NCI-H2171 (cell line): ENCODE measurements at regions not wholly inside any gene's neighbourhood (a gene's known extent, or its start where the extent isn't known, plus 50 kb on each side); places are given as distances from the start of the nearest gene placed in this dataset.
"Not testable (repeated sequence)": the region's sequence is repeated elsewhere in the genome, so short reads cannot be mapped to it uniquely, and the experiment has no call there.

Experiments
- DNase-seq: peaks from one replicate; lab custom pipeline; 2025; lab: John Stamatoyannopoulos, UW

DNA sequence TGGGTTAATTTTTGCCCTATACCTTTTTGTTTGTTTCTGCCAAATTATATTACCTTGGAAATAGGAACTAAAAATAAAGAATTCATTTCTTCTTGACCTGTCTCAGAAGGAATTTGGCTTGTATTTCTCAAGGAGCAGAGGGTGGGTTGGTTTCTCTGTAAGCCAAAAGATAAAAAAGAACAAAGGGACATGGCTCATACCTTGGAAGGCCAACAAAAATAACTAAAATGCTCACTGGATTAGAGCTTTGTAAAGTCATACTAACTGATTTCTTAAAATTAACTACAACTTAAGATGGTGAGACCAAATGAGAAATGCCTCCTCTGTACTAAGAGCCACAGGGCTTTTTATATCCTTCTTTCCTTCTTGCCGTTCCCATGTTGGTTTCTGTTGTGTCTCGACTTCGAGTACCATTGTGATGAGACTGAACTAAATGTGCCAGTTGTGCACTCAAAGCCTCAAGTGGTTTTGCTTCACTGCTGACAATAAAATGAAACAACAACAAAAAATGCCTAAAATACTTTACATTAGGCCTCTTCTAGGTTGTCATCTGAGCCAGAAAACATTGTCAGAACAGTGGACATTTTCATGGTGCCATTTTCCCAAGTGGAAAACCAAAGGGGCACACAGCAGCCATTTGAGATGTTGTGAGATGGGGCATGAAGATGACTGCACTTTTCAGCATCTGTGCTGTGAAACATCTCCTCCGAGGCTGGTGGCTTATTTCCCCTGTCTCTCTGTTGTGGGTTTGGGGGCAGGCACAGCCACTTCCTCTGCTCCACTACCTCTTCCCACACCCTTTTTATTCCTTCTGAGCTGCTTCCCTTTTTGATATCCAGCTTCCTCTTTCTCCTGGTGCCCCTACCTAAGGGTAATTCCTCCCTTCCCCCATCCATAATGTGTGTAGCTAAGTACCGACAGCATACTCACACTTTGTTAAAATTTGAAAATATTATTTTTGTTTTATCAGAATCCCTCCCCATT lies 51.8 kb upstream of the AGR3 start:
- DNase-seq = no peak

GRCh38 chr7:16934722-16935340 lies 53.0 kb upstream of the AGR3 start:
- DNase-seq = no peak

DNA sequence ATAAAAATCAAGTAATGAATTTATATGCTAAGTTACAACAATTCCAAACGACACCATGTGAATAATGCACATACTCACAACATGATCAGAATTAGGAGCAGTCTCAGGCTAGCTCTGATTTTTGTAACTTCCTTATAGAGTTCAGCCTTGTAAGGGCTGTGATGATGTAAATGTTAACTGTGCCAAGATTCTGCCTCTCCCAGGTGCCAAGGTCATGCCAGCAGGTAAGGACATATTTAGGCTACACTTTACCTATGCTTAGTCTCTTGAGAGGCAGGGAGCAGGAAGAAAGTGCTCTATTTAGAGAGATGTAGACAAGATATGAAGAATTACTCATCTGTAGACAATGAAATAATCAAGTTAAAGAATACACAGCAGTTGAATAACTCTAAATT lies 53.6 kb upstream of the AGR3 start:
- no peak for DNase-seq

DNA sequence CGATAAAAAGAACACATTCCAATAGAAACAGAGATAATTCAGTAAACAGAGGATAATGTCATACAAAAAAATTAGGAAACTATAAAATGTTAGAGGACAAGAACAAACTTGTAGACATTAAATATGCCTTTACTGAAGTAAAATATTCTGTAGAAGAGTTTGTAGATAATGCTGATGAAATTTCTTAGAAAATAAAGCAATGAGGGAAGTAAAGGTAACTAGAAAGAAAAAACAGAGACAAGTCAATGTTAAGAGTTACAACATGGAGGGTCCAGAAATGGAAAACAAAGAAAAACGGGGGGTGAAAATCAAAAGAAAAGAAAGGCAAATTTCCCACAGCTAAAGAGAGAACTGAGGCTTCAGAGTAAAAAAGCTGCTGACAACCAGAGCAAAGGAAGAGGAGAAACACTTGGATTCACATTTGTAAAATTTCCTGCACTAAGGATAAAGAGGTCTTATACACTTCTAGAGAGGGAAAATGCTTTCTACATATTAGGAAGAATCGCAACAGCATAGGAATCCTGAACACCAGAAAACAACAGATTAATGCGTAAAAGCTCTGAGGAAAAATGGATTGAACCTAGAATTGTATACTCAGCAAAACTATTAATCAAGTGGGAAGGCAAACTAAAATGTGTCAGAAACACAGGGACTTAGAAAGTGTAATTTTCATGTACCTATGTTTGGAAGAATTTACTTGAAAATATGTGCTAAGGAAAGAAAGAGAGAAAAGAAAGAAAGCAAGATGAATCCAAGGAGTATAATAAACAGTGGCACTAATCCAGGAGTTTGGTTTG lies 55.0 kb upstream of the AGR3 start:
- DNase-seq = no peak

DNA sequence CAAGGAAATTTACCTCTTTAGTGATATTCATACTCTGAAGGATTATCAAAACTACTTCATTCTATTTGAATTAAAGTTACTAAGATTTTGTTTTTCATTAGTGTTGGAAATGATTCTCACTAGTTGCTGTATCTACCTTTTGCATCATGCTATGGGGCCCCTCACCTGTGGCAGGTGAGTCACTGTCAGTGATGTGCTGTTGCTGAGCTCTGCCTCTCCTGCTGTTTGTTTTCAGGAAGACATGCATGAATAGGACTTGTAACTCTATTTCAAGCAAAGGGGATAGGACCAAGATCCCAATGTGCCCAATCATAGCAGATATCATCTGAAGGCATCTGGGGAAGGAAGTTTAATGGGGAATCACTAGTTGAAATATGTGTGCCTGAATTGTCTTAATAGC lies 57.4 kb upstream of the AGR3 start:
- DNase-seq = no peak

- no peak for DNase-seq
Observed at GRCh38 chr7:16940776-16941175, 59.0 kb upstream of the AGR3 start.

DNA sequence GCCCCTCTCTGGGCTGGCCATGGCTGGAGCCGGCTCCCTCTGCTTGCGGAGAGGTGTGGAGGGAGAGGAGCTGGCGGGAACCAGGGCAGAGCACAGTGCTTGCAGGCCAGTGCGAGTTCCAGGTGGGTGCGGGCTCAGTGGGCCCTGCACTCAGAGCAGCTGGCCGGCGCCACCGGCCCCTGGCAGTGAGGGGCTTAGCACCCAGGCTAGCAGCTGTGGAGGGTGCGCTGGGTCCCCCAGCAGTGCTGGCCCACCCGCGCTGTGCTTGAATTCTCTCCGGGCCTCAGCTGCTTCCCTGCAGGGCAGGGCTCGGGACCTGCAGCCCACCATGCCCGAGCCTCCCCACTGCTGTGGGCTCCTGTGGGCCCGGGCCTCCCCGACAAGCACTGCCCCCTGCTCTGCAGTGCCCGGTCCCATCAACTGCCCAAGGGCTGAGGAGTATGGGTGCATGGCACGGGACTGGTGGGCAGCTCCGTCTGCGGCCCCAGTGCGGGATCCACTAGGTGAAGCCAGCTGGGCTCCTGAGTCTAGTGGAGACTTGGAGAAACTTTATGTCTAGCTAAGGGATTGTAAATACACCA lies 61.2 kb upstream of the AGR3 start:
- no peak for DNase-seq

DNA sequence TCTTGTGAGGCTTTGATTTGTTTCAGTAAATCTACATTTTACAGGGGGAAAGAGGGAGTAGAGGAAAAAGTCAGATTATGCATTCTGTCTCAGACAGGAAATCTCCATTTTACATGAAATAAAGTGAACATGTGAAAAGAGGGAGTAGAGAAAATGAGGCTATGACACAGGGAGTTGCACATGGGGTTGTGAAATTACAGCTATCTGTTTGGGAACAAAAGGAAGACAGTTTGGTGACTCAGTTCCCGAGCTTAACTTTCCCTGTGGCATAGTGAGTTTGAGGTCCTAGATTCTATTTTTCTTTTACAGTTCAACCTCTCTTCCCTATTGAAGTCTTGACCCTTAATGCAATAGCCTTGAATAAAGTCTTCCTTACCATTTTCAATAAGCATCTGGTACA lies 63.2 kb upstream of the AGR3 start:
- no peak for DNase-seq

DNA sequence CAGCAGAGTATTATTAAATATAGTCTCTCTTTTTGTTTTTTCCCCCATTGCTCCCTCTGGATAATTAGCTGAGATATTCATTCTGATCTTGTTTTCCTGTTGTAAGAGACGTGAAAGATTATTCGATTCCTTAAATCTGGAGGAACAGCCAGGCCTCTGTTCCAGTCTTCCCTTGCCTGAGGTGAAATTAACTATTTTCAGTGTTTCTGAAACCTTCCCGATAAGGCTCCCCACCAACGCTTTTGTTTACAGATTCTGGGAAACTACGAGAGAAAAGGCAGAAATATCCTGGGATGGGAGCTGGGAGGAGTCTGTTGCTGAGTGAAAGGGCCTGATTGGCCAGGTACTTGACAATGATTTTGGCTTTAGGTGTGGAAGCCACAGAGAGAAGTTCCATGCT lies 63.6 kb upstream of the AGR3 start:
- no peak for DNase-seq

GRCh38 chr7:16948110-16948509 lies 66.3 kb upstream of the AGR3 start:
- DNase-seq = not testable (repeated sequence)

- DNase-seq = no peak
Observed at GRCh38 chr7:16951483-16952080, 69.8 kb upstream of the AGR3 start.

DNA sequence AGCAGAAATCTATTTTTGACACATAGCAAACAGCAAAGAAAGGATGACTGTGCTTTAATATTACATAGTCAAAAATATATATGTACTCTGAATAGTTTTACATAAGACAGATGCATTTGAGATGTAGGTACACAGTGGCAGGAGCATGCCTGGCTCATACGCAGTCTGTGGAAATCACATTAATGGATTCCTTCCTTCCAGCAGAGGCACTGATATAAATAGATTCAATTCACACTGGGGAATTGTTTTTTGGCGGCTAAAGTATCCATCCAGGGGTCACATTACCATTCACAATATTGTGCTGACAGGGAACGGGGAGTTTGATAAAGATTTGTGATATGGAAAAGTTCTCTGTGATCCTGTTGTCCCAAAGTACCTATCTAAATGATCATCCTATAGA lies 72.5 kb upstream of the AGR3 start:
- DNase-seq = no peak

DNA sequence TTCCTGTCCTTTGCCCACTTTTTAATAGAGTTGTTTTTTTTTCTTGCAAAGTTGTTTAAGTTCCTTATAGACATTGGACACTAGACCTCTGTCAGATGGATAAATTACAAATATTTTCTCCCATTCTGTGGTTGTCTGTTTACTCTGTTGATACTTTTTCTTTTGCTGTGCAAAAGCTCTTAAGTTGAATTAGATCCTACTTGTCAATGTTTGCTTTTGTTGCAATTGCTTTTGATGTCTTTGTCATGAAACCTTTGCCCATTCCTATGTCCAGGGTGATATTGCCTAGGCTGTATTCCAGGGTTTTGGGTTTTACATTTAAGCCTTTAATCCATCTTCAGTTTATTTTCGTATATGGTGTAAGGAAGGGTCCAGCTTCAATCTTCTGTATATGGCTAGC lies 76.9 kb upstream of the AGR3 start:
- DNase-seq = no peak

DNA sequence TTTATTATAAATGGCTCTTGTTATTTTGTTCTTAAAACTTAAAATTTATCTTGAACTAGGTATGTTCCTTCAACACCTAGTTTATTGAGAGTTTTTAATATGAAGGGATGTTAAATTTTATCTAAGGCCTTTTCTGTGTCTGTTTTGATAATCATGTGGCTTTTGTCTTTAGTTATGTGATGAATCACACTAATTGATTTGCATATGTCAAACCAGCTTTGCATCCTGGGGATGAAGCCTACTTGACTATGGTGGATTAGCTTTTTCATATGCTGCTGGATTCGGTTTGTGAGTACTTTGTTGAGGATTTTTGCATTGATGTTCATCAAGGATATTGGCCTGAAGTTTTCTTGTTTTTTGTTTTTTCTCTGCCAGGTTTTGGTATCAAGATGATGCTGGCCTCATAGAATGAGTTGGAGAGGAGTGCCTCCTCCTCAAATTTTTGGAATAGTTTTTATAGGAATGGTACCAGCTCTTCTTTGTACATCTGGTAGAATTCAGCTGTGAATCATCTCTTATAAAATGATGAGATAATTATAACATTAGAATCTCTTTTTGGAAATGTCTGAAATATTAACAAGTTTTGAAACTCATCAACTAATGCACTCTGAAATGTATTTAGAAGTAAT lies 78.7 kb upstream of the AGR3 start:
- DNase-seq = no peak

GRCh38 chr7:16961641-16962040 lies 79.9 kb upstream of the AGR3 start:
- no peak for DNase-seq

- DNase-seq = no peak
Observed at GRCh38 chr7:16963044-16963443, 81.3 kb upstream of the AGR3 start.

GRCh38 chr7:16965697-16966096 lies 83.9 kb upstream of the AGR3 start:
- DNase-seq = not testable (repeated sequence)

DNA sequence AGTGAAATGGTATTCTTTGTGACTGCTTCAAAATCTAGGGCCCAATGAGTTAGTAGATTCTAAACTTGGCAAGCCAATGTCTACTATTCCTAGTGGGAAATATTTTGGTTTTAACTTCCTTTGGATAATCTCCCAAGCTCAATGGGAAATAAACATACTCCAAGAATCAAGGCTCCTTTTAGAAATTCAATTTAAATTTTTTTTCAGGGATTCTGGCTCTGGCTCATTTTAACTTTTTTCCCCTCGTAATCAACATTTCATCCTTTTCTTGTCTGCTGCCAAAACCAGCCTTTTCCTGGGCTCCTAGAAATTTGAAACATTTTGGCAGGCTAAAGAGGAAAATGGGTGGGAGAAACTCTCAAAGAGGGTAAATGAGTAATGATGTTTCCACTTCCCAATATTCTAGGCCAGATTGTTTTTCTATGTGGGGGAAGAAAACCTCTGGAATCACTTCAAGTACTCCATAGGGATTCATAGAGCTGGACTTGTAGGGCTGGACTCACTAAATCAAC lies 85.6 kb upstream of the AGR3 start:
- no peak for DNase-seq

GRCh38 chr7:16970732-16971482 lies 89.1 kb upstream of the AGR3 start:
- DNase-seq = no peak

DNA sequence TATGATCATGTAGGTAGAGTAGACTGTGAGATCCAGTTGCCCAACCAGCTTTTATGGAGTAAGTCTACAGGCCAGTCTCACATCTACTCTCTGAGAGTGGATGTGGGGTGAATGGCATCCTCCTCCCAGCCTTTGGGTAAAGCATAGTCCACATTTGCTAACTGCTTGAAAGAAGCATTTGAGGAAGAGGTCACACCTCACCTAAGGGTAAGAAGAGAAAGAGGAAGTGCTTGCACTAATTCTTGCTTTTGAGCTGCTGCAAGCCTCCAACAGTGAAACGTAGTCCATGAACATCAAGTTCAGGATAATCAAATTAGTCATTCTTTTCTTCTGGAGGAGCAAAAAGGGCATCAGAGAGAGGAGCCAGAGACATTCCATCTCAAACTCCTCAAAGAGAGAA lies 93.9 kb upstream of the AGR3 start:
- no peak for DNase-seq
